Uterus (tissue), 2 donors: ENCODE measurements at regions not wholly inside any gene's neighbourhood (a gene's known extent, or its start where the extent isn't known, plus 50 kb on each side); places are given as distances from the start of the nearest gene placed in this dataset.

Source experiments
- POLR2A ChIP-seq, 2 donors: fragments of 450-650 bp; IDR thresholded peaks; one replicate each; pipeline ENCODE4 v1.6.1; 2016; ENCODE audit warnings: antibody characterized with exemption in 2 of 2, mild to moderate bottlenecking in 1 of 2, moderate library complexity in 1 of 2
- TF ChIP-seq, protein P1 (sequence below), 4 experiments: fragments of 200-600 bp in 2 of 4; fragments of 450-650 bp in 2 of 4; sonication (generic) in 2 of 4; IDR thresholded peaks; one replicate each; pipeline ENCODE4 v1.5.1; 2016 to 2019; ENCODE audit warnings: antibody characterized with exemption in 4 of 4, mild to moderate bottlenecking in 2 of 4, moderate library complexity in 1 of 4

DNA sequence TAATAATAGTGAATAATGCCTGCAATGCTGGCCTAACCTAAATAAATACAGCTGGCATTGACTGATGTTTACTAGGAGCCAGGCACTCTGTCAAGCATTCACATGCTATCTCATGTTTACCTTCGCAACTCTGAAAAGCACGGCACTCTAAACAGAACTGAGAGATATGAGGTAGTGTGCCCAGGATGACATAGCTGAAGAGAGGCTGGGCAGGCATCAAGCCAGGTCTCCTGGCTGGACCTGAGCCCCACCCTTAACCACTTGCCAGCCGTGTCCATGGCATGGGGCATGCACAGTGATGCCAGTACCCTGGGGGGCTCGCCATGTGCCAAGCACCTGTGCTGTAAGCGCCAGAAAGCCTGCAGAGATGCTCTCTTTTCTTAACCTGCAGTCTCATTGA, 119.4 kb upstream of the MVB12B start:
- TF ChIP-seq, protein P1, sequence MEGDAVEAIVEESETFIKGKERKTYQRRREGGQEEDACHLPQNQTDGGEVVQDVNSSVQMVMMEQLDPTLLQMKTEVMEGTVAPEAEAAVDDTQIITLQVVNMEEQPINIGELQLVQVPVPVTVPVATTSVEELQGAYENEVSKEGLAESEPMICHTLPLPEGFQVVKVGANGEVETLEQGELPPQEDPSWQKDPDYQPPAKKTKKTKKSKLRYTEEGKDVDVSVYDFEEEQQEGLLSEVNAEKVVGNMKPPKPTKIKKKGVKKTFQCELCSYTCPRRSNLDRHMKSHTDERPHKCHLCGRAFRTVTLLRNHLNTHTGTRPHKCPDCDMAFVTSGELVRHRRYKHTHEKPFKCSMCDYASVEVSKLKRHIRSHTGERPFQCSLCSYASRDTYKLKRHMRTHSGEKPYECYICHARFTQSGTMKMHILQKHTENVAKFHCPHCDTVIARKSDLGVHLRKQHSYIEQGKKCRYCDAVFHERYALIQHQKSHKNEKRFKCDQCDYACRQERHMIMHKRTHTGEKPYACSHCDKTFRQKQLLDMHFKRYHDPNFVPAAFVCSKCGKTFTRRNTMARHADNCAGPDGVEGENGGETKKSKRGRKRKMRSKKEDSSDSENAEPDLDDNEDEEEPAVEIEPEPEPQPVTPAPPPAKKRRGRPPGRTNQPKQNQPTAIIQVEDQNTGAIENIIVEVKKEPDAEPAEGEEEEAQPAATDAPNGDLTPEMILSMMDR (IDR thresholded peaks at IDR 0.05): no peak
- TF ChIP-seq POLR2A (IDR thresholded peaks at IDR 0.05): no peak
